DND-41 (cell line): ENCODE measurements at regions not wholly inside any gene's neighbourhood (a gene's known extent, or its start where the extent isn't known, plus 50 kb on each side); places are given as distances from the start of the nearest gene placed in this dataset.
"Not testable (repeated sequence)": the region's sequence is repeated elsewhere in the genome, so short reads cannot be mapped to it uniquely, and the experiment has no call there.

ENCODE experiments used
- CTCF ChIP-seq: IDR thresholded peaks from 2 replicates; pipeline ENCODE4 v1.5.1; 2012; ENCODE audit warnings: borderline replicate concordance, low read length, moderate library complexity, mild to moderate bottlenecking; ENCODE audit not compliant: poor library complexity, severe bottlenecking; ENCODE audit errors: extremely low read depth
- EZH2 ChIP-seq: IDR thresholded peaks from 3 replicates; pipeline ENCODE4 v1.6.1; 2012; ENCODE audit warnings: borderline replicate concordance, low read depth, mild to moderate bottlenecking, moderate library complexity, low read length, inconsistent platforms; ENCODE audit not compliant: severe bottlenecking

GRCh38 chr9:65455751-65456647, 171.0 kb upstream of the FOXD4L5 start:
- not testable (repeated sequence) for TF ChIP-seq EZH2, CTCF
